ENCODE measurements at regions not wholly inside any gene's neighbourhood (a gene's known extent, or its start where the extent isn't known, plus 50 kb on each side); places are given as distances from the start of the nearest gene placed in this dataset.

DNA sequence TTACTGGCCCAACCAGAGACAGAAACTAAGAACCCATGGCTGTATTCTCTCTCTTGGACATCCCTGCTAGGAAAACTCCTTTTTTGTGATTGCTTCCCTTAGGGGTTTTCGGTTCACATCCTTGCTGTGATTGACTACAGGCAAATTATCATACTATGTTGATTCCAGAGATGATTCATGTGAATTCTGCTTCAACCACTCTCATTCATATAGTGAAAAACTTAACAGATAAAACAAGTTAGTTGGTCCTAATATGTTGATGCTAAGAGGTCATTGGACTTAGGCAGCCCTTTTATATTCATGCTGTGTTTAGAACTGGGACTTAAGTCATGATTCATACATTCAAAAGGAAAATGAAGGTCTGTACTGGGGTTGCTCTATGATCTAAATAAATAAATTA is 76.9 kb upstream of the CCN2 start:
- no peaks in the 10 kb centered on the region for H3K79me2 ChIP-seq (ENCODE audit: control insufficient read depth in 1 of 2, insufficient read depth in 2 of 2, low read length in 2 of 2)
- H2BK20ac ChIP-seq (ENCODE audit: low read length): no peak overlapping the region
- no peak overlapping the region for H3K4ac ChIP-seq (replicated peaks; ENCODE audit: insufficient read length, low read depth, low read length)
- no peak overlapping the region for H2AK5ac ChIP-seq (ENCODE audit: low read depth, low read length)
- H3K9ac ChIP-seq (replicated peaks in 1 of 4; ENCODE audit: extremely low read depth in 1 of 4, low read depth in 3 of 4, low read length in 3 of 4): no peak overlapping the region
- H3K14ac ChIP-seq (ENCODE audit: insufficient read length): no peak overlapping the region
- ChIA-PET CTCF (ENCODE audit: partially characterized antibody) (interaction anchor here (0.7 to 1.2 kb wide), 3 partner anchors 9 to 252 kb away, joined by 3 read pairs; no protein-coding TSS in a partner anchor), POLR2A (ENCODE audit: partially characterized antibody) (interaction anchor here (1.9 kb wide), 1 partner anchor 77 kb away, joined by 13 read pairs; the partner anchor contains the start of gene CCN2)
- no peaks in the 10 kb centered on the region for H3K9me3 ChIP-seq (ENCODE audit: insufficient read depth in 2 of 2, low read depth in 1 of 2, low read length in 1 of 2)
- no peak overlapping the region for H2BK15ac ChIP-seq (ENCODE audit: low read length)
- no peak overlapping the region for H3K56ac ChIP-seq (replicated peaks; ENCODE audit: insufficient read length, low read depth, low read length)
- 92% methylated on average over 1 of the region's 1 CpG; no CpG with 5 or more reads in 1 of the 2 experiments for WGBS, 2 experiments (ENCODE audit: extremely low coverage in 1 of 2, insufficient coverage in 1 of 2, insufficient read length in 1 of 2, insufficient replicate concordance in 2 of 2, low coverage in 1 of 2, low lambda C conversion rate in 2 of 2, missing lambda C conversion rate in 1 of 2)
- H3K4me1 ChIP-seq (replicated peaks in 1 of 4; ENCODE audit: control insufficient read depth in 3 of 4, insufficient read depth in 4 of 4, low read length in 3 of 4): peaks cover 2 to 11% (median 7%) of the 10 kb centered on the region in 4 experiments; a peak in 3 of 7 replicates
- H2AFZ ChIP-seq (ENCODE audit: low read length): no peak overlapping the region
- H3K23me2 ChIP-seq (ENCODE audit: low read depth, low read length): no peaks in the 10 kb centered on the region
- no peak overlapping the region for H2BK5ac ChIP-seq (ENCODE audit: low read depth, low read length)
- H3K4me2 ChIP-seq (ENCODE audit: insufficient read depth in 1 of 2, low read depth in 2 of 2, low read length in 2 of 2): no peak overlapping the region
- H4K8ac ChIP-seq (ENCODE audit: extremely low read depth, insufficient read depth, low read length): no peak overlapping the region
- no peak overlapping the region for H3K18ac ChIP-seq (ENCODE audit: extremely low read depth, low read length)
- FAIRE-seq (no peak), DNase-seq (ENCODE audit: low read depth in 1 of 2, low spot score in 2 of 2) (no peak)
- H3K23ac ChIP-seq (ENCODE audit: insufficient read length): no peak overlapping the region
- no peaks in the 10 kb centered on the region for H3K27me3 ChIP-seq (replicated peaks in 1 of 4; ENCODE audit: control insufficient read depth in 3 of 4, extremely low read depth in 1 of 4, insufficient read depth in 3 of 4, low read length in 3 of 4)
- no peak overlapping the region for H4K91ac ChIP-seq (replicated peaks; ENCODE audit: insufficient read length, low read length)
- H4K5ac ChIP-seq (ENCODE audit: insufficient read length, low read depth, low read length): no peak overlapping the region
- H3K27ac ChIP-seq (ENCODE audit: low read depth, low read length): no peak overlapping the region
- H3K79me1 ChIP-seq (ENCODE audit: low read depth, low read length): no peaks in the 10 kb centered on the region
- no peak overlapping the region for H2BK12ac ChIP-seq (ENCODE audit: low read depth, low read length)
- H3K4me3 ChIP-seq (ENCODE audit: extremely low read depth in 1 of 4, insufficient read depth in 2 of 4, low read depth in 3 of 4, low read length in 4 of 4): no peak overlapping the region
- no peak overlapping the region for H2BK120ac ChIP-seq (replicated peaks; ENCODE audit: low read depth, low read length)
- H4K20me1 ChIP-seq (replicated peaks in 1 of 2; ENCODE audit: control insufficient read depth in 1 of 2, insufficient read depth in 2 of 2, low read length in 2 of 2): no peaks in the 10 kb centered on the region
- no peaks in the 10 kb centered on the region for H3K36me3 ChIP-seq (ENCODE audit: control insufficient read depth in 2 of 4, insufficient read depth in 4 of 4, low read length in 3 of 4)
- TF ChIP-seq GTF2F1 (IDR thresholded peaks at IDR 0.05; ENCODE audit: borderline replicate concordance, low read depth, low read length): no peak
- no peak for TF ChIP-seq NRF1 (IDR thresholded peaks at IDR 0.05; ENCODE audit: low read depth, low read length)
- TF ChIP-seq CBX5 (IDR thresholded peaks at IDR 0.05; ENCODE audit: low read depth, low read length): no peak
- TF ChIP-seq TCF12 (IDR thresholded peaks at IDR 0.05; ENCODE audit: low read depth, low read length): no peak
- no peak for TF ChIP-seq GABPA (IDR thresholded peaks at IDR 0.05; ENCODE audit: borderline replicate concordance, insufficient read depth, low read length)
- no peak for TF ChIP-seq TAF1 (IDR thresholded peaks at IDR 0.05; ENCODE audit: low read depth, low read length)
- no peak for TF ChIP-seq EZH2 (IDR thresholded peaks at IDR 0.05; ENCODE audit: low read depth, low read length, severe bottlenecking)
- TF ChIP-seq EGR1 (IDR thresholded peaks at IDR 0.05; ENCODE audit: borderline replicate concordance, low read depth, low read length): no peak

All from H1 (cell line).